K562 (cell line): ENCODE measurements at regions not wholly inside any gene's neighbourhood (a gene's known extent, or its start where the extent isn't known, plus 50 kb on each side); places are given as distances from the start of the nearest gene placed in this dataset.

Experiments used
- ATAC-seq: fragments of 200-7000 bp; cut with Tn5 transposase; 3 replicates; pipeline ENCODE4 v1.9.1; 2020; ENCODE audit warnings: moderate library complexity
- BruUV-seq: library from RNA; stranded (reverse); fragments of 400-500 nt; replicated peaks from 2 replicates; lab custom pipeline; 2021; lab: Mats Ljungman, UMichigan
- CTCF ChIA-PET: fragments of 300-600 bp; formaldehyde crosslinking; extraction: SDS; loops from one replicate; lab custom pipeline; 2021; ENCODE audit warnings: low intra/inter-chr PET ratio; lab: Yijun Ruan, JAX
- POLR2A ChIA-PET: fragments of 300-600, 350-650 bp; sonication (Branson Sonifier 250); formaldehyde crosslinking; extraction: SDS; loops from one replicate; lab custom pipeline; 2021; ENCODE audit warnings: antibody characterized with exemption, inconsistent platforms; lab: Yijun Ruan, JAX
- DNase-seq, 4 experiments: peaks; one replicate each; pipeline versions ENCODE4 v3.0.0 to v3.0.0-alpha.2; 2011 to 2018; ENCODE audit warnings: low spot score in 3 of 4, mixed read lengths in 3 of 4; ENCODE audit errors: extremely low read depth in 1 of 4
- FAIRE-seq: peaks from 2 replicates; lab custom pipeline; 2011; peaks lifted over from hg19 to GRCh38; lab: Jason Lieb, UNC
- H2AFZ ChIP-seq: 2 replicates; pipeline ENCODE4 v1.6.0; 2011; ENCODE audit warnings: low read depth, low read length, control low read depth, inconsistent platforms
- H3K27ac ChIP-seq: fragments of 200-600 bp; 3 replicates; pipeline ENCODE4 v1.8.0; 2011; ENCODE audit warnings: low read depth, mild to moderate bottlenecking, control low read depth, inconsistent platforms, low read length, moderate library complexity, mixed read lengths; ENCODE audit errors: extremely low read depth
- H3K27me3 ChIP-seq, 2 experiments: fragments of 300-600 bp in 1 of 2; 2 replicates in 1 of 2; 3 replicates in 1 of 2; pipeline versions ENCODE4 v1.6.0 to v1.8.0; 2011; ENCODE audit warnings: inconsistent platforms in 2 of 2, low read length in 2 of 2, mild to moderate bottlenecking in 1 of 2, mixed read lengths in 1 of 2, moderate library complexity in 1 of 2; ENCODE audit not compliant: control insufficient read depth in 2 of 2, insufficient read depth in 2 of 2
- H3K36me3 ChIP-seq: fragments of 300-600 bp; 3 replicates; pipeline ENCODE4 v1.8.0; 2011; ENCODE audit warnings: mild to moderate bottlenecking, low read length, inconsistent platforms; ENCODE audit not compliant: control insufficient read depth, insufficient read depth
- H3K4me1 ChIP-seq, 2 experiments: fragments of 200-600 bp in 1 of 2; replicated peaks in 1 of 2; 2 replicates in 1 of 2; 3 replicates in 1 of 2; pipeline versions ENCODE4 v1.5.1 to v1.8.0; 2011; ENCODE audit warnings: inconsistent platforms in 2 of 2, low read length in 2 of 2, mild to moderate bottlenecking in 1 of 2, mixed read lengths in 1 of 2, moderate library complexity in 1 of 2; ENCODE audit not compliant: control insufficient read depth in 2 of 2, insufficient read depth in 2 of 2
- H3K4me2 ChIP-seq: 2 replicates; pipeline ENCODE4 v1.6.1; 2011; ENCODE audit warnings: low read length, control low read depth, inconsistent platforms, mixed read lengths; ENCODE audit not compliant: insufficient read depth
- H3K4me3 ChIP-seq: fragments of 200-600 bp; sonication (generic), shearing (Covaris generic); 2 replicates; pipeline ENCODE4 v1.5.1; 2016; ENCODE audit warnings: control low read depth, inconsistent platforms
- H3K79me2 ChIP-seq: fragments of 200-600 bp; 3 replicates; pipeline ENCODE4 v1.8.0; 2011; ENCODE audit warnings: low read length, inconsistent platforms; ENCODE audit not compliant: control insufficient read depth, insufficient read depth
- H3K9ac ChIP-seq, 2 experiments: 2 replicates each; pipeline versions ENCODE4 v1.6.0 to v1.6.1; 2011; ENCODE audit warnings: low read depth in 2 of 2, low read length in 2 of 2, control low read depth in 1 of 2, inconsistent platforms in 1 of 2, mild to moderate bottlenecking in 1 of 2, mixed read lengths in 1 of 2; ENCODE audit not compliant: insufficient read depth in 1 of 2
- H3K9me1 ChIP-seq: one replicate; pipeline ENCODE4 v1.6.0; 2011; ENCODE audit warnings: inconsistent platforms, mild to moderate bottlenecking, low read length, moderate library complexity; ENCODE audit not compliant: control insufficient read depth, insufficient read depth
- H3K9me3 ChIP-seq: replicated peaks from 2 replicates; pipeline ENCODE4 v1.5.1; 2011; ENCODE audit warnings: low read depth, low read length, inconsistent platforms; ENCODE audit not compliant: control insufficient read depth, insufficient read depth
- H4K20me1 ChIP-seq: replicated peaks from 2 replicates; pipeline ENCODE4 v1.6.1; 2011; ENCODE audit warnings: low read length, inconsistent platforms, mixed read lengths; ENCODE audit not compliant: control insufficient read depth, insufficient read depth
- DLX4 ChIP-seq: fragments of 250-450 bp; sonication (Bioruptor Pico); IDR thresholded peaks from 2 replicates; pipeline ENCODE4 v1.6.1; 2021; ENCODE audit warnings: mild to moderate bottlenecking
- HDAC3 ChIP-seq: fragments of 450-650 bp; IDR thresholded peaks from 2 replicates; pipeline ENCODE4 v1.6.1; 2018; ENCODE audit warnings: borderline replicate concordance, mild to moderate bottlenecking, moderate library complexity; ENCODE audit not compliant: partially characterized antibody
- PKNOX1 ChIP-seq: fragments of 450-650 bp; IDR thresholded peaks from 2 replicates; pipeline ENCODE4 v1.6.1; 2016
- TCF7 ChIP-seq: sonication (generic); IDR thresholded peaks from 2 replicates; pipeline ENCODE4 v1.6.1; 2016; ENCODE audit warnings: antibody characterized with exemption, borderline replicate concordance
- UBTF ChIP-seq, 2 experiments: IDR thresholded peaks; 2 replicates each; pipeline ENCODE4 v1.6.1; 2012; ENCODE audit warnings: improper control_type of control experiment in 2 of 2, low read depth in 2 of 2, low read length in 2 of 2, borderline replicate concordance in 1 of 2
- WGBS: fragments of 100-300 bp; shearing (Covaris generic); methylation state at CpG from one replicate; pipeline ENCODE4 v1.1.6; 2016; ENCODE audit warnings: low coverage, mixed read lengths; ENCODE audit not compliant: insufficient coverage; ENCODE audit errors: missing lambda C conversion rate; 5-methylcytosine and 5-hydroxymethylcytosine counted together
- in situ Hi-C: fragments of 300-500 bp; cut with MboI; formaldehyde crosslinking; loops from 4 replicates; pipeline ENCODE4 v1.15.0; 2018; ENCODE audit warnings: inconsistent platforms, mixed read lengths
- intact Hi-C: fragments of 100-400 bp; cut with micrococcal nuclease; formaldehyde crosslinking; loops from 2 replicates; pipeline ENCODE4 v1.14.2; 2022

GRCh38 chr2:88329815-88330603, 122.5 kb downstream of the FOXI3 start:
- Histone ChIP-seq H3K27ac (no peak overlapping the region), H3K9me3 (no peaks in the 10 kb centered on the region), H3K9ac (no peak overlapping the region), H3K4me3 (no peak overlapping the region)
- TF ChIP-seq HDAC3: no peak
- TF ChIP-seq TCF7: no peak
- TF ChIP-seq PKNOX1: no peak
- TF ChIP-seq DLX4 (CRISPR knock-in tag): no peak
- TF ChIP-seq UBTF (IDR thresholded peaks at IDR 0.05; ENCODE audit: borderline replicate concordance in 1 of 2, low read depth in 2 of 2, low read length in 2 of 2): no peak
- TF ChIP-seq, all 486 proteins: peak for 0
- in situ Hi-C loops (no loop called here), intact Hi-C loops (loop anchor here (10.0 kb wide), 1 partner anchor 125 kb away; the partner anchor contains the start of gene FOXI3)
- no peak overlapping the region for H3K4me2 ChIP-seq
- WGBS: 0% methylated on average over 8 of the region's 8 CpGs
- ATAC-seq (no peak), DNase-seq (no peak), FAIRE-seq (no peak)
- no peaks in the 10 kb centered on the region for H3K79me2 ChIP-seq
- H3K36me3 ChIP-seq: no peaks in the 10 kb centered on the region
- ChIA-PET CTCF (no interaction called here), POLR2A (no interaction called here)
- peaks cover 6 to 8% of the 10 kb centered on the region in 2 experiments; a peak in 4 of 5 replicates for H3K27me3 ChIP-seq
- H4K20me1 ChIP-seq: no peaks in the 10 kb centered on the region
- H3K9me1 ChIP-seq: no peaks in the 10 kb centered on the region
- no TSS peak for BruUV-seq
- no peaks in the 10 kb centered on the region for H3K4me1 ChIP-seq
- H2AFZ ChIP-seq: no peak overlapping the region
